ENCODE measurements at regions not wholly inside any gene's neighbourhood (a gene's known extent, or its start where the extent isn't known, plus 50 kb on each side); places are given as distances from the start of the nearest gene placed in this dataset.
"Not testable (repeated sequence)": the region's sequence is repeated elsewhere in the genome, so short reads cannot be mapped to it uniquely, and the experiment has no call there.

- DNase-seq (ENCODE audit: low read depth in 2 of 2) = no peak
These were observed 75.1 kb upstream of the AFDN start for GRCh38 chr6:167751579-167752115.

DNA sequence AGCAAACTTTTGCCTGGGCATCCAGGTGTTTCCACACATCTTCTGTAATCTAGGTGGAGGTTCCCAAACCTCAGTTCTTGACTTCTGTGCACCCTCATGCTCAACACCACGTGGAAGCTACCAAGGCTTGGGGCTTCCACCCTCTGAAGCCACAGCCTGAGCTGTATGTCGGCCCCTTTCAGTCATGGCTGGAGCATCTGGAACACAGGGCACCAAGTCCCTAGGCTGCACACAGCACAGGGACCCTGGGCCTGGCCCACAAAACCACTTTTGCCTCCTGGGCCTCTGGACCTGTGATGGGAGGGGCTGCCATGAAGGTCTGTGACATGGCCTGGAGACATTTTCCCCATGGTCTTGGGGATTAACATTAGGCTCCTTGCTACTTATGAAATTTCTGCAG, 73.4 kb upstream of the AFDN start:
- not testable (repeated sequence) for DNase-seq (ENCODE audit: low read depth in 2 of 2)

- DNase-seq (ENCODE audit: low read depth in 2 of 2) = no peak
These were observed 72.0 kb upstream of the AFDN start for GRCh38 chr6:167754691-167755090.

- no peak for DNase-seq (ENCODE audit: low read depth in 2 of 2)
These were observed 71.2 kb upstream of the AFDN start for GRCh38 chr6:167755461-167755860.

DNA sequence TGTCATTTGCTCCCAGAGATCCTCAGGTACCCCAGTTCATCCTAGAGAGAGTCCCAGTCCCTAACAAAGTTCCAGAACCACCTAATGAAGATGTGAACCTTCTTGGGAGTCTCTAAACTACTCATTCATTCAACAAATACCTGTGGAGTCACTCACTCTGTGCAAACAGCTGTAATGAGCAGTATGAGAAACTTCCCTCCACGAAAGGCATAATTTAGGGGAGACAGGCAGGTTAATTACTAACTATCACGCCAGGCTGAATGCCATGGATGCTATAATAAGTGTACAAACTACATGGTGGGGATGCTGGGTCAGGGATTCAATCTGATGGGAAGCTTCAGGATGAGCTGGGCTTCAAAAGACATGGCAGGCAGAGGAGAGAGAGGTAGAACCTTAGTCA, 70.1 kb upstream of the AFDN start:
- no peak for DNase-seq (ENCODE audit: low read depth in 2 of 2)

GRCh38 chr6:167757249-167757648, 69.5 kb upstream of the AFDN start:
- no peak for DNase-seq (ENCODE audit: low read depth in 2 of 2)

- DNase-seq (ENCODE audit: low read depth in 2 of 2) = no peak
These were observed 68.9 kb upstream of the AFDN start for GRCh38 chr6:167757821-167758220.

- no peak for DNase-seq (ENCODE audit: low read depth in 2 of 2)
These were observed 68.2 kb upstream of the AFDN start for GRCh38 chr6:167758309-167759023.

DNA sequence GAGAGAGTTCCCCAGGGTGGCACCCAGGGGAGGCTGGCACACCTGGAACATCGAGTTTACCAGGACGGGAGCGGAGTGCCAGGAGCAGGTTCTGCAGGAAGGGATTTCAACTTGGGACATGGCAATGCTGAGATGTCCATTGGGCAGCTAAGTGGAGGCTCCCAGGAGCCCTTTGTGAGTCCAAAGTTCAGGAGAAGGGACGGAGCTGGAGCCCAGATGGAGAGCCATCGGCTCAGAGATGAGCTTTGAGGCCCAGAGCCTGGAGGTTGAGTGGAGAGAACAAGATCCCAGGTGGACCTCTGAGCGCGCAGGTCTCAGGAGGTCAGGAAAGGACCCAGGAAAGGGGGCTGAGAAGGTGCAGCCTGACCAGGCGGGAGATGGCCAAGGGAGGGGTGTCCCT, 67.5 kb upstream of the AFDN start:
- DNase-seq (ENCODE audit: low read depth in 2 of 2) = no peak

- no peak for DNase-seq (ENCODE audit: low read depth in 2 of 2)
These were observed 66.8 kb upstream of the AFDN start for GRCh38 chr6:167759912-167760311.

- DNase-seq (ENCODE audit: low read depth in 2 of 2) = peak; percentile 28 to 94
These were observed 65.5 kb upstream of the AFDN start for GRCh38 chr6:167760979-167761793.

DNA sequence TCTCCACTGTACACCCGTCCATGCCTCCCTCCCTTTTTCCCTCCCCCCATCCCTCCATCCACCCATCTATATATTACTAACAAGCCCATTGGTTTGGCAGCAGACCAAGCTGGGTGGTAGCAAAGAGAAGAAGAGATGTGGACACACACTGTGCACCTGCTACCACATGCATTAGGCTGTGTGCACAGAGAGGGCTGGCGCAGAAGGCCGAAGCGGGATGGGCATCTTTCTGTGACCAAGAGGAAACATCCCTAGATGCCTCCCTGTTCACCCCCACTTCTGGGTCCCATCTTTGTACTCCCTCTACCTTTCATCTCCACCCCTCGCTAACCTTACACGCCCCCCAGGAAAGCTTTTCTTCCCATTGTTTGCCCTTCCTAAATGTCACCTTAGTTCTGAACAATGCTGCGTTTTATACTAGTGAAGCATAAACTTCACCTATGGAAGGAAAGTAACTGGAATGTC, 64.9 kb upstream of the AFDN start:
- DNase-seq (ENCODE audit: low read depth in 2 of 2) = peak in 1 of 2 donors; percentile 21

DNA sequence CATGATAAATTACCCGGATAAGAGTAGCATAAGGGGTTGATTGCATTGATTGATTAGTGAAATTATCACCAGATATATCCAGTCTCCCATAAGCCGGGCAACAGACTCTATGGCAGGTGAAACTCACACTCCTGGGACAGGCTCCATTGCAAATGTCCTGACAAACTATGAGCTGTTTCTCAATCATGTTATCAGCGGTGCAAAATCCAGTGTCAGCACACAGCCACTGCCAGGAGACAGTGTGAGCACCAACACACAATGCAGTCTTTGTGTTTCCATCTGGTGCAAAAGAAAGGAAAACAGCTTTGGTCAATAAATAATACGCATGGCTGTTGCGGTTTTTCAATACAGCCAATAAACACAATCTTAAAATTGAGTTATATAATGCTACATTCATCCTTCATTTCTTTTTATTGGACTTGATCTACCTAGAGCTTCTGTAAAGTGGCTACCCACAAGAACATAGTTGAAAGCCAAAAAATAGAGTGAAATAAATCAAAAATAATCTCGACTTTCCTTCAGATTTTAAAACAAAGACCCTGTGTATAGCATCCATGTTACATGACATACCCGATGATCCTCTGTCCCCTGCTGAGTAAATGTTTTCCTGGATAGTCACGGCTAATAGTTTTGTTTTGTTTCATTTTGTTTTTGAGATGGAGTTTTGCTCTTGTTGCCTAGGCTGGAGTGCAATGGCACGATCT, 64.3 kb upstream of the AFDN start:
- no peak for DNase-seq (ENCODE audit: low read depth in 2 of 2)

DNA sequence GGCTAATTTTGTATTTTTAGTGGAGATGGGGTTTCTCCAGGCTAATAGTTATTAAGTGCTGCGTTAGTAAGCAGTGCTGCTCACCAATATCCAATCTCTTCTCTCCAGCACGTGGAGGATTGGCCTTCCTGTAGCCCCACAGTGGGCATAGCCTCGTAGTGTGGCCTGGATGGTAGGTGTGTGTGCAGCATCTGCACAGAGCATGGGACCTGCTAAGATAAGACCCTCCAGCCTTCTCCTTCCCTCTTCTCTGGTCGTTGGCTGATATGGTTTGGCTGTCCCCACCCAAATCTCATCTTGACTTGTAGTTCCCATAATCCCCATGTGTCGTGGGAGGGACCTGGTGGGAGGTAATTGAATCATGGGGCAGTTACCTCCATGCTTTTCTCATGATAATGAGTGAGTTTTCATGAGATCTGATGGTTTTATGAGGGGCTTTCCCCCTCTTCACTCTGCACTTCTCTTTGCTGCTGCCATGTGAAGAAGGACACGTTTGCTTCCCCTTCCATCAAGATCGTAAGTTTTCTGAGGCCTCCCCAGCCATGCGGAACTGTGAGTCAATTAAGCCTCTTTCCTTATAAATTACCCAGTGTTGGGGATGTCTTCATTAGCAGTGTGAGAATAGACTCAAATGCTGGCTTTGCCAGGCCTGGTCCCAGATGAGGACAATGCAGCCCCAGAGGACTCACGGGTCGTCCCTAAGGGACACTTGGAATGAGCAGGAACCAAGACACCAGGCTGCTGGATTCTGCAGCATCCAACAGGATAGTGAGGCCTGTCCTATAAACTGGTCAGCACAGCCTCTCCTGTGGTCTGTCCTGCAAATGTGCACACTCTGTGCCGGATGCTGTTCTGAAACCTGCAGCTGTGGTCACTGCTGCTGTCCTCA, 63.4 kb upstream of the AFDN start:
- no peak for DNase-seq (ENCODE audit: low read depth in 2 of 2)

DNA sequence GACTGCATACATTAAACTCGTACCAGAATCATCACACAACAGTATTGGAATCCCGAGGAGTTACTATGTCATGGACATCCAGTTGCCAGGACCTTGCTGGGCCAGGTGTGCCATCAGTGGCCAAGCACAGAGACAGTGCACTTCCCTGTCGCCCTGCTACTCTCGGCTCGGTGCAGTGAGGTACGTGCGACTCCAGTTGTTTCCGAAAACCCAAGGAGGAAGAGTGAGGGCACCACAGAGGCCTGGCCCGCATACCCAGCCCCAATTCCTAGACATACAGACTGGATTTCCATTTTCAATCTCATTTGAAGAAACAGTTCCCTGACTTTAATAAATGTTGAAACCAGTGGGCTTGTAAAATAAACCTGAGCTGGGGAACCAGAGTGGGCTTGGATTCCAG, 62.5 kb upstream of the AFDN start:
- DNase-seq (ENCODE audit: low read depth in 2 of 2) = no peak

DNA sequence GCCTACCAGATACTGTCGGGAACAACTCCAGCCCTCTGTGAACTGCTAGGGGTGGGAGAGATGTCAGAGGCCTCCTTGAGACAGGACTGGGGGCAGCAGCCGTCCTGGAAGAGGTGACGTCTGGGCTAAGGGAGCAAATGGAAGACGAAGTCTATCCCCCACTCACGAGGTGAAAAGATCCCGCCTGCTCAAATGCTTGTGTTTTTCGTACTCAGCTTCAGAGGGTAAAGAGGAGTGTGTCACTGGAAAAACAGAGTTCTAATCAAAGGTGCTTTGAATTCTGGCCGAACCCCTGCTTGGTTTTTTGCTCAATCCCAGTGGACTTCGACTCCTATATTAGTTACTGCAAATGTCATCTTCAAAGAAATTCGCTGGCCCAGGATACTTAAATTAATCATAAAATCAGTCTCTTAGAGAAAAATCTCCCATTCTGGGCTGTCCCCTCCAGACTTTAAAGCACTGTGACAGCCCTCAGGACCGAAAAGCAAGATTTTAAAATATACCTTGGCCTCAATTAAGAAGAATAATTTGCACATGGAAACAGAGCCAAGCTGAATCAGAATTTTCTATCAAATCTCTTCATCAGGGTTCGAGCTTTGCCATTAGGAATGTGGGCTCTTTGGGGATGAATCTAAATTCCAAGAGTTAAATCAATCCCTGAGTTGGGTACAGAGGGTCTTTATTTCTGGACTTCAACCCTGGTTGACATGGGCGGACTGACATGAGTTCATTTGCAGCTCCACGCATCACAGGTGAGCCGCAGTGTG, 61.8 kb upstream of the AFDN start:
- DNase-seq (ENCODE audit: low read depth in 2 of 2) = no peak

DNA sequence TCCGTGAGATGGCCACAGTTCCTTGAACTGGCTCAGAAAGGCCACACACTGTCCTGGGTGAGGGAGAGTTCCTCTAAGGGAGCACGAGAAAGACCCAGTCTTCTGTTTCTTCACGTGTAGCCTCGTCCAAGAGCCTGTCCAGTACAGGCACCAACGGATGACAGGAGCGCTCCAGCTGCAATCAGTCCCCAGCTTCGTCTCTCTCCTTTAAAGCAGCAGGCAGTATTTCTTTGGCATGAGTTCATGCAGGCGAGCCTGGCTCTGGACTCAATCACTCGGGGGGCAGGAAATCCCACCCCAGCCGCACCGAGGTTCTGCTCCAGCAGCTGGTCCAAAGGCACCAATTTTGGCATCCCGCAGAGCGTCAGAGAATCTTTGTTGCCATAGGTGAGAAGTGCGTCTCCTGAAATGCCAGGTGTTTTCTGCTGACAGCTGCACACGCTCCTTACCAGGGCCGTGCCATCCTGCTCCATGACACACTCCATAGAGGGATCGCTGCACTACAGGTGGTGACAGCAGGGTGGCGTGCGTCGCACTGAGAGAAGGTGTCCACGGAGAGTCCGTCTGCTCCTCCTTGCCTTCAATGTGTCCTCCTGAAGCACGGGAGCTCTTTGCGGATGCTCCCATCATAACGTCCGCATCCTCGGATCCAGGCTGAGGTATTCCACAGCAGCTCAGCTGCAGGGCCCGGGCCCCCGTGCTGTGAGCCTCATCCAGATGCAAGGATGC, 59.6 kb upstream of the AFDN start:
- no peak for DNase-seq (ENCODE audit: low read depth in 2 of 2)

GRCh38 chr6:167767715-167768107, 59.0 kb upstream of the AFDN start:
- DNase-seq (ENCODE audit: low read depth in 2 of 2) = no peak

DNA sequence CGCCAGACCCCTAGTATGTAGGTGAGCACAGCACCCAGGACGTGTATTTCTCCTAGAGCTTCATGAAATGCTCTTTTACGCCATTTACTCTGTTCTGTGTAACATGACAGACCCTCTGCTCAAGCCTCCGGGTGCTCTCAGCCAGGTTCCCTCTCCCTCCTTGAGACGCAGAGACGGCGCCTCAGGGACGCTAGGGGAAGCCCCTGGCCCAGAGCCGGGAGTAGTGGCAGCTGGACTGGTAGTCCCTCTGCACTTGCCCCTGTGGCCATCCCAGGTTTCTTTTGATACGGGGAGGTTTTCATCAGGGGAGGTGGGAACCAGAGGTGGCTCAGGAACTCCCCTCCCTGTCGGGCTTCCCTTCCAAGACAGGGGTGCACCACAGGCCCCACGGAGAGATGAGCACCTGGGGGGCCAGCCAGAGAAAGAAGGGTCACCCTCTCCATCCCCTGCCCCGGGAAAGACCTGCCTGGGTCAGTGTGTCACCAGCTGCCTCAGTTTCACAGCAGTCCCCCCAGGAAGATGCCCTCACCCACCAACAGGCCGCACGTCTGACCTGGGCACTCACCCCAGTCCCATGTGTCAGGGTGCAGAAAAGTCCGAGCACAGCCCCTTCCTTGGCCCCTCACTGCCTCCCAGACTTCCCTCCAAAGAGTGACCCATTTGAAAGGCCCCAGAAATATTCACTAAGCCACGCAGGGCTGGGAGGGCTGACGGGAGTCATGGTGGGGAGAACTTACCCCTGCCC, 58.1 kb upstream of the AFDN start:
- DNase-seq (ENCODE audit: low read depth in 2 of 2) = no peak

All from lung microvascular endothelial cell (primary cell).